Panc1 (cell line): ENCODE measurements at regions not wholly inside any gene's neighbourhood (a gene's known extent, or its start where the extent isn't known, plus 50 kb on each side); places are given as distances from the start of the nearest gene placed in this dataset.

Experiments used
- ATAC-seq: fragments of 200-7000 bp; cut with Tn5 transposase; 2 replicates; pipeline ENCODE4 v1.9.1; 2020; ENCODE audit warnings: mild to moderate bottlenecking, moderate library complexity
- BruUV-seq: library from RNA; stranded (reverse); fragments of 400-500 nt; replicated peaks from 2 replicates; lab custom pipeline; 2021; lab: Mats Ljungman, UMichigan
- CTCF ChIA-PET: fragments of 300-600 bp; sonication (Branson Sonifier 250); formaldehyde crosslinking; loops from one replicate; lab custom pipeline; 2022; ENCODE audit warnings: antibody characterized with exemption; lab: Charles Lee
- POLR2A ChIA-PET: fragments of 300-600 bp; sonication (Branson Sonifier 250); formaldehyde crosslinking; loops from one replicate; lab custom pipeline; 2022; ENCODE audit warnings: antibody characterized with exemption; lab: Charles Lee
- DNase-seq: peaks from one replicate; pipeline ENCODE4 v3.0.0-alpha.2; 2010; ENCODE audit warnings: low read depth, low spot score
- H3K27ac ChIP-seq: 2 replicates; pipeline ENCODE4 v1.5.1; 2011; ENCODE audit warnings: mild to moderate bottlenecking, low read length, inconsistent platforms
- H3K27me3 ChIP-seq: fragments of 200-500 bp; sonication (Bioruptor generic); 2 replicates; pipeline ENCODE4 v1.6.0; 2014; ENCODE audit warnings: low read length, inconsistent platforms; ENCODE audit not compliant: control insufficient read depth, insufficient read depth
- H3K36me3 ChIP-seq: fragments of 200-500 bp; sonication (Bioruptor generic); 2 replicates; pipeline ENCODE4 v1.5.1; 2014; ENCODE audit warnings: inconsistent platforms, mild to moderate bottlenecking, low read length, moderate library complexity; ENCODE audit not compliant: control insufficient read depth, insufficient read depth
- H3K4me1 ChIP-seq: 2 replicates; pipeline ENCODE4 v1.5.1; 2011; ENCODE audit warnings: inconsistent platforms, mild to moderate bottlenecking, low read length, moderate library complexity; ENCODE audit not compliant: control insufficient read depth, insufficient read depth
- H3K4me3 ChIP-seq, 2 experiments: 2 replicates each; pipeline ENCODE4 v1.5.1; 2011 to 2012; ENCODE audit warnings: low read depth in 2 of 2, low read length in 2 of 2, mild to moderate bottlenecking in 2 of 2, inconsistent platforms in 1 of 2, moderate library complexity in 1 of 2
- H3K9me3 ChIP-seq: fragments of 200-500 bp; sonication (Bioruptor generic); 2 replicates; pipeline ENCODE4 v1.5.1; 2014; ENCODE audit warnings: low read depth, mild to moderate bottlenecking, inconsistent platforms, low read length, moderate library complexity; ENCODE audit not compliant: control insufficient read depth, insufficient read depth
- POLR2AphosphoS5 ChIP-seq: IDR thresholded peaks from 2 replicates; pipeline ENCODE4 v1.6.1; 2012; ENCODE audit warnings: mild to moderate bottlenecking, low read depth, low read length, moderate library complexity
- SIN3A ChIP-seq: IDR thresholded peaks from 2 replicates; pipeline ENCODE4 v1.6.1; 2012; ENCODE audit warnings: low read depth, mild to moderate bottlenecking, low read length, moderate library complexity, borderline replicate concordance; ENCODE audit not compliant: insufficient read depth
- TCF7L2 ChIP-seq: IDR thresholded peaks from 2 replicates; pipeline ENCODE4 v1.6.1; 2011; ENCODE audit warnings: mild to moderate bottlenecking, low read depth, low read length, inconsistent platforms
- in situ Hi-C: cut with HindIII; loops from 2 replicates; pipeline ENCODE4 v1.10.0; 2016; ENCODE audit warnings: low sequenced_read_pairs, low pct_unique_long_range_greater_than_20kb
- intact Hi-C: fragments of 100-400 bp; cut with micrococcal nuclease; formaldehyde crosslinking; loops from one replicate; pipeline ENCODE4 v1.10.0; 2022; ENCODE audit not compliant: unreplicated experiment
- TF ChIP-seq, protein P1 (sequence below): fragments of 450-650 bp; IDR thresholded peaks from 2 replicates; pipeline ENCODE4 v1.5.1; 2017; ENCODE audit warnings: mild to moderate bottlenecking
- TF ChIP-seq, protein P2 (sequence below), 2 experiments: IDR thresholded peaks; 2 replicates each; pipeline ENCODE4 v1.6.1; 2011 to 2012; ENCODE audit warnings: low read depth in 2 of 2, control low read depth in 1 of 2, low read length in 1 of 2, mild to moderate bottlenecking in 1 of 2, moderate library complexity in 1 of 2; ENCODE audit not compliant: insufficient read depth in 1 of 2

DNA sequence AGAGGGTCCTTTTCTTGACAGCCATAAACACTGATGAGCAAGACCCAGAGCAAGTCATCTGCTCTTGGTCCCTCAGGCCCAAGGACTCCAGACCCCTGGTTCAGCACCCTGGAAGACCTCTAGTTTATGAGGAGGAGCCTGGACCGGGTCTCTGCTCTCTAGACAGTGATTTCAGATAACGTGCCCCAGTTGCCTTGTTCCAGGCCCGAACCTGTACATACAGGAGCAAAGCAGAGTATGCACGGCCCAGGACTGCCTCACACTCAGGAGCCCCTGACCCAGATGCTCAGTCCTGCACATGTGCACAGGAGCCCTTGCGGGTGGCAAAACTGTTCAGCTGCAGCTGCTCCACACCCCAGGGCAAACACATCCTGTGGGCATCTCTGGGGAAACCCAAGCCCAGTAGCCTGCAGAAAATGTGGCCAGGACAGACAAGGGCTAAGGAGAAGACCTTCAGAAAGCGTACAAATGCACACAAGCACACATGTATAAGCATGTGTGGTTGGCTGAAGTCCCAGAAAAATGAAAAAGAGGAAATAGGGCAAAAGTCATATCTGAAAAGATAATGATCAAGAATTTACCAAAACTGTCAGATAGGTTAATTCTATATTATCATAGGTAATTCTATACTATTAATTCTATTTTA is 59.9 kb upstream of the CORO2B start:
- Histone ChIP-seq H3K36me3 (no peaks in the 10 kb centered on the region), H3K4me3 (no peak overlapping the region), H3K9me3 (no peaks in the 10 kb centered on the region; the same call in 1 of the 2 replicates), H3K27me3 (peaks cover 17% of the 10 kb centered on the region), H3K27ac (no peak overlapping the region), H3K4me1 (no peaks in the 10 kb centered on the region)
- ATAC-seq (no peak), DNase-seq (no peak)
- in situ Hi-C loops (no loop called here), intact Hi-C loops (no loop called here)
- POLR2A ChIA-PET = no interaction called here
- no TSS peak for BruUV-seq
- TF ChIP-seq, protein P1, sequence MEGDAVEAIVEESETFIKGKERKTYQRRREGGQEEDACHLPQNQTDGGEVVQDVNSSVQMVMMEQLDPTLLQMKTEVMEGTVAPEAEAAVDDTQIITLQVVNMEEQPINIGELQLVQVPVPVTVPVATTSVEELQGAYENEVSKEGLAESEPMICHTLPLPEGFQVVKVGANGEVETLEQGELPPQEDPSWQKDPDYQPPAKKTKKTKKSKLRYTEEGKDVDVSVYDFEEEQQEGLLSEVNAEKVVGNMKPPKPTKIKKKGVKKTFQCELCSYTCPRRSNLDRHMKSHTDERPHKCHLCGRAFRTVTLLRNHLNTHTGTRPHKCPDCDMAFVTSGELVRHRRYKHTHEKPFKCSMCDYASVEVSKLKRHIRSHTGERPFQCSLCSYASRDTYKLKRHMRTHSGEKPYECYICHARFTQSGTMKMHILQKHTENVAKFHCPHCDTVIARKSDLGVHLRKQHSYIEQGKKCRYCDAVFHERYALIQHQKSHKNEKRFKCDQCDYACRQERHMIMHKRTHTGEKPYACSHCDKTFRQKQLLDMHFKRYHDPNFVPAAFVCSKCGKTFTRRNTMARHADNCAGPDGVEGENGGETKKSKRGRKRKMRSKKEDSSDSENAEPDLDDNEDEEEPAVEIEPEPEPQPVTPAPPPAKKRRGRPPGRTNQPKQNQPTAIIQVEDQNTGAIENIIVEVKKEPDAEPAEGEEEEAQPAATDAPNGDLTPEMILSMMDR = no peak
- no peak for TF ChIP-seq POLR2AphosphoS5
- TF ChIP-seq, protein P2, sequence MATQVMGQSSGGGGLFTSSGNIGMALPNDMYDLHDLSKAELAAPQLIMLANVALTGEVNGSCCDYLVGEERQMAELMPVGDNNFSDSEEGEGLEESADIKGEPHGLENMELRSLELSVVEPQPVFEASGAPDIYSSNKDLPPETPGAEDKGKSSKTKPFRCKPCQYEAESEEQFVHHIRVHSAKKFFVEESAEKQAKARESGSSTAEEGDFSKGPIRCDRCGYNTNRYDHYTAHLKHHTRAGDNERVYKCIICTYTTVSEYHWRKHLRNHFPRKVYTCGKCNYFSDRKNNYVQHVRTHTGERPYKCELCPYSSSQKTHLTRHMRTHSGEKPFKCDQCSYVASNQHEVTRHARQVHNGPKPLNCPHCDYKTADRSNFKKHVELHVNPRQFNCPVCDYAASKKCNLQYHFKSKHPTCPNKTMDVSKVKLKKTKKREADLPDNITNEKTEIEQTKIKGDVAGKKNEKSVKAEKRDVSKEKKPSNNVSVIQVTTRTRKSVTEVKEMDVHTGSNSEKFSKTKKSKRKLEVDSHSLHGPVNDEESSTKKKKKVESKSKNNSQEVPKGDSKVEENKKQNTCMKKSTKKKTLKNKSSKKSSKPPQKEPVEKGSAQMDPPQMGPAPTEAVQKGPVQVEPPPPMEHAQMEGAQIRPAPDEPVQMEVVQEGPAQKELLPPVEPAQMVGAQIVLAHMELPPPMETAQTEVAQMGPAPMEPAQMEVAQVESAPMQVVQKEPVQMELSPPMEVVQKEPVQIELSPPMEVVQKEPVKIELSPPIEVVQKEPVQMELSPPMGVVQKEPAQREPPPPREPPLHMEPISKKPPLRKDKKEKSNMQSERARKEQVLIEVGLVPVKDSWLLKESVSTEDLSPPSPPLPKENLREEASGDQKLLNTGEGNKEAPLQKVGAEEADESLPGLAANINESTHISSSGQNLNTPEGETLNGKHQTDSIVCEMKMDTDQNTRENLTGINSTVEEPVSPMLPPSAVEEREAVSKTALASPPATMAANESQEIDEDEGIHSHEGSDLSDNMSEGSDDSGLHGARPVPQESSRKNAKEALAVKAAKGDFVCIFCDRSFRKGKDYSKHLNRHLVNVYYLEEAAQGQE (IDR thresholded peaks at IDR 0.05; ENCODE audit: insufficient read depth in 1 of 2, low read depth in 2 of 2, low read length in 1 of 2) = no peak
- no peak for TF ChIP-seq TCF7L2
- CTCF ChIA-PET = no interaction called here

DNA sequence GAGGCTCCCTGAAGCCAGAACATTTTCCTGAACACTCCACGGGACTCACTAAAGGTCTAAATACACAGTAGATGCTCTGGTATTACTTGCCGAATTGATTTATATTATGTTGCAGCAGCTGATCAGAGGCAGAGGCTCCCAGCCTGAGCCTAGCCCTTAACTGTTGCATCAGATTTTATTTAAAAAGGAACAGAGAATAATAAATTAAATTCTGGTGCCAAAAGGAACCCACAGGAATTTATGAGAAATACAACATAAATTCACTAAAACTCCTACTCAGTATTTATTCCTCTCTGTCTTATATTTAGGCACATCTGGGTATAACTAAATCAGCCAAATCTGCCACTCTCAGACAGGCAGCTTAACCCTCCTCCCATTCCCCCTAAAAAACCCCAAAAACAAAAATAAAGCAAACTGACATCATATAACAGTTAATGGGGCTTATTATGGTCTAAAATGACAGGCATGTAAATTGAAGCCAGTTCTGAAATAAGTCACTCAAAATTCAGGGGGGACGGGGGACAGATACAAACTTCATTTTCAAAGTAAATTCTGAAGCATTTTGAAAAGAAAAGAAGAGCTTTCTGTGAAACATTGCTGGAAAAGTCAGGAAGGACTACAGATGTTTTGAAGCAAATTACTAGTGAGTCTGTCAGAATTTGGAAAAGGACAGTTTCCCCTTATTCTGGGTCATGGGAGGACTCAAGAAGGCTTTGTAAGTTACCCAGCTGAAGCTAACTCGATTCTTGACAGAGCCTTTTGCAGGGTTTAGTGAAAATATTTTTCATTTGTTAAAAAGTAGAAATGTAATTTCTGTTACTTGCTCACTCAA is 53.8 kb upstream of the CORO2B start:
- TF ChIP-seq, protein P1 = no peak
- TF ChIP-seq, protein P2 (IDR thresholded peaks at IDR 0.05; ENCODE audit: insufficient read depth in 1 of 2, low read depth in 2 of 2, low read length in 1 of 2) = no peak
- TF ChIP-seq POLR2AphosphoS5 (no peak), TCF7L2 (no peak), SIN3A (no peak)
- POLR2A ChIA-PET = no interaction called here
- no peak overlapping the region for H3K27ac ChIP-seq
- H3K27me3 ChIP-seq = peaks cover 21% of the 10 kb centered on the region
- DNase-seq = no peak
- no TSS peak for BruUV-seq
- no peak overlapping the region for H3K4me3 ChIP-seq
- no peaks in the 10 kb centered on the region for H3K9me3 ChIP-seq
- in situ Hi-C loops (no loop called here), intact Hi-C loops (no loop called here)
- no peaks in the 10 kb centered on the region for H3K36me3 ChIP-seq
- H3K4me1 ChIP-seq = no peaks in the 10 kb centered on the region
- no peak for ATAC-seq
- CTCF ChIA-PET = no interaction called here
